OCI-LY1 (cell line): ENCODE measurements at regions not wholly inside any gene's neighbourhood (a gene's known extent, or its start where the extent isn't known, plus 50 kb on each side); places are given as distances from the start of the nearest gene placed in this dataset.

Experiments
- EZH2 ChIP-seq: fragments of 200-600 bp; sonication (generic), shearing (Covaris generic); IDR thresholded peaks from 2 replicates; pipeline ENCODE4 v1.8.0; 2017; ENCODE audit warnings: borderline replicate concordance, mixed run types, mild to moderate bottlenecking, antibody characterized with exemption, low read length, moderate library complexity, mixed read lengths
- TF ChIP-seq, protein P1 (sequence below): fragments of 200-600 bp; sonication (generic), shearing (Covaris generic); IDR thresholded peaks from 2 replicates; pipeline ENCODE4 v1.5.1; 2017; ENCODE audit warnings: mild to moderate bottlenecking, antibody characterized with exemption, low read length, moderate library complexity, mixed read lengths

DNA sequence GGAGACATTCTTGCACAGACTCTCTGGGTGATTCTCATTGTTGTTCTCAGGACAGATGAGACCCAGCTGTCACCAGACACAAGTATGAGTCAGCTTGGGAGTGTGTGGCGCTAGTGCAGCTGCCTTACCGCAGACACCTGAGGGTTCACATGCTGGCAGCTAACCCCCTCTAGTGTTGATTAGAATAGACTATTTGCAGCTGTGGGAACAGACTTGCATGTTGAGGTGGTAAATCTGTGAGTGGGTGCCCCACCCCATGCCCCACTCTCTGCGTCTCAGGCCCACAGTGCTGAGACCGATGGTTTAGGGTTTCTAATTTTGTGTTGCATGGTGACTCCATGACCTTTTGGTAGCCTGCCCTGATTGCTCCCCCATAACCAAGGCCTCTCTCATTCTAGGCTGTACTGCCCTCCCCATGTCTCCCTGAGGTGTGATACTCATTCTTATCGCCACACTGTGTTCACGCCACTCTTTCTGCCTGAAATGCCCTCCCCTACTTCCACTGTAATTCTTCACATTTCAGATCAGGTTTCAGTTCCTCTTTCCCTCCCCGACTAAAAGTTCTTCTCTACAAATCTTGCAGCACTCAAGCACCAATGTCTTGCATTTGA, 73.7 kb upstream of the KIRREL3 start:
- TF ChIP-seq, protein P1, sequence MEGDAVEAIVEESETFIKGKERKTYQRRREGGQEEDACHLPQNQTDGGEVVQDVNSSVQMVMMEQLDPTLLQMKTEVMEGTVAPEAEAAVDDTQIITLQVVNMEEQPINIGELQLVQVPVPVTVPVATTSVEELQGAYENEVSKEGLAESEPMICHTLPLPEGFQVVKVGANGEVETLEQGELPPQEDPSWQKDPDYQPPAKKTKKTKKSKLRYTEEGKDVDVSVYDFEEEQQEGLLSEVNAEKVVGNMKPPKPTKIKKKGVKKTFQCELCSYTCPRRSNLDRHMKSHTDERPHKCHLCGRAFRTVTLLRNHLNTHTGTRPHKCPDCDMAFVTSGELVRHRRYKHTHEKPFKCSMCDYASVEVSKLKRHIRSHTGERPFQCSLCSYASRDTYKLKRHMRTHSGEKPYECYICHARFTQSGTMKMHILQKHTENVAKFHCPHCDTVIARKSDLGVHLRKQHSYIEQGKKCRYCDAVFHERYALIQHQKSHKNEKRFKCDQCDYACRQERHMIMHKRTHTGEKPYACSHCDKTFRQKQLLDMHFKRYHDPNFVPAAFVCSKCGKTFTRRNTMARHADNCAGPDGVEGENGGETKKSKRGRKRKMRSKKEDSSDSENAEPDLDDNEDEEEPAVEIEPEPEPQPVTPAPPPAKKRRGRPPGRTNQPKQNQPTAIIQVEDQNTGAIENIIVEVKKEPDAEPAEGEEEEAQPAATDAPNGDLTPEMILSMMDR: peak; percentile 36; the same call in 1 of the 2 replicates
- TF ChIP-seq EZH2: no peak
